ENCODE measurements at regions not wholly inside any gene's neighbourhood (a gene's known extent, or its start where the extent isn't known, plus 50 kb on each side); places are given as distances from the start of the nearest gene placed in this dataset.

DNA sequence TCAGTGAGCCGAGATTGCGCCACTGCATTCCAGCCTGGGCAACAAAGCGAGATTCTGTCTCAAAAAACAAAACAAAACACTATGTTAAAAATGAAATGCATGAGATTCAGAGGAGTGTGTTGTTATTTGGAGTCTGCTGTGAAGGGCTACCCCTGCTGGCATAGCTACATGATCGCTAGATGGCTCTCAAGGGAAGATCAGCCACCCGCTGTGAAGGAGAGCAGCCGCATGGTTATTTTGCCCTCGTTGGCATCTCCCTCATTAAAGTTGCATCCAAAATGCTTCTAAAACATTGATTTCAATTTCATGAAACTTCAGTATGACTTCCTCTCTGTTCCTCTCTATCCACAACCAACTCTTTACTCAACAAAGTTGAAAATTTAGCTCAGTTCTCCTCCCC is 54.8 kb upstream of the NDUFV2 start:
- no peak overlapping the region for H3K27ac ChIP-seq (ENCODE audit: low read length)
- H3K4me2 ChIP-seq (ENCODE audit: low read length): no peak overlapping the region
- H2AFZ ChIP-seq (ENCODE audit: low read length): no peak overlapping the region
- no peaks in the 10 kb centered on the region for H3K36me3 ChIP-seq (ENCODE audit: low read depth, low read length)
- no peaks in the 10 kb centered on the region for H3K27me3 ChIP-seq (ENCODE audit: low read length)
- no peak for ATAC-seq
- CTCF ChIA-PET: no interaction called here
- no peaks in the 10 kb centered on the region for H3F3A ChIP-seq (ENCODE audit: low read length, unreplicated experiment)
- intact Hi-C loops (cut with micrococcal nuclease): no loop called here
- no TSS peak for BruUV-seq (replicated peaks)
- H4K20me1 ChIP-seq (ENCODE audit: low read length): no peaks in the 10 kb centered on the region
- H3K79me2 ChIP-seq (ENCODE audit: low read length): no peaks in the 10 kb centered on the region
- no peak overlapping the region for H3K4me3 ChIP-seq (ENCODE audit: low read length)
- no peak for TF ChIP-seq EZH2 (IDR thresholded peaks at IDR 0.05; ENCODE audit: low read length, unreplicated experiment)
- no peak for TF ChIP-seq EZH2phosphoT487 (IDR thresholded peaks at IDR 0.05; ENCODE audit: borderline replicate concordance, low read length)
- TF ChIP-seq, protein P1, sequence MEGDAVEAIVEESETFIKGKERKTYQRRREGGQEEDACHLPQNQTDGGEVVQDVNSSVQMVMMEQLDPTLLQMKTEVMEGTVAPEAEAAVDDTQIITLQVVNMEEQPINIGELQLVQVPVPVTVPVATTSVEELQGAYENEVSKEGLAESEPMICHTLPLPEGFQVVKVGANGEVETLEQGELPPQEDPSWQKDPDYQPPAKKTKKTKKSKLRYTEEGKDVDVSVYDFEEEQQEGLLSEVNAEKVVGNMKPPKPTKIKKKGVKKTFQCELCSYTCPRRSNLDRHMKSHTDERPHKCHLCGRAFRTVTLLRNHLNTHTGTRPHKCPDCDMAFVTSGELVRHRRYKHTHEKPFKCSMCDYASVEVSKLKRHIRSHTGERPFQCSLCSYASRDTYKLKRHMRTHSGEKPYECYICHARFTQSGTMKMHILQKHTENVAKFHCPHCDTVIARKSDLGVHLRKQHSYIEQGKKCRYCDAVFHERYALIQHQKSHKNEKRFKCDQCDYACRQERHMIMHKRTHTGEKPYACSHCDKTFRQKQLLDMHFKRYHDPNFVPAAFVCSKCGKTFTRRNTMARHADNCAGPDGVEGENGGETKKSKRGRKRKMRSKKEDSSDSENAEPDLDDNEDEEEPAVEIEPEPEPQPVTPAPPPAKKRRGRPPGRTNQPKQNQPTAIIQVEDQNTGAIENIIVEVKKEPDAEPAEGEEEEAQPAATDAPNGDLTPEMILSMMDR (conservative IDR thresholded peaks at IDR 0.05; ENCODE audit: low read depth, low read length): no peak
- POLR2A ChIA-PET (ENCODE audit: unreplicated experiment): no interaction called here
- H3K9ac ChIP-seq (ENCODE audit: low read length): no peak overlapping the region
- H3K9me2 ChIP-seq (replicated peaks; ENCODE audit: low read length): no peaks in the 10 kb centered on the region
- H3K9me3 ChIP-seq (ENCODE audit: low read length): no peaks in the 10 kb centered on the region
- DNase-seq: no peak
- no peaks in the 10 kb centered on the region for H3K4me1 ChIP-seq (ENCODE audit: insufficient read depth, low read length)

DNA sequence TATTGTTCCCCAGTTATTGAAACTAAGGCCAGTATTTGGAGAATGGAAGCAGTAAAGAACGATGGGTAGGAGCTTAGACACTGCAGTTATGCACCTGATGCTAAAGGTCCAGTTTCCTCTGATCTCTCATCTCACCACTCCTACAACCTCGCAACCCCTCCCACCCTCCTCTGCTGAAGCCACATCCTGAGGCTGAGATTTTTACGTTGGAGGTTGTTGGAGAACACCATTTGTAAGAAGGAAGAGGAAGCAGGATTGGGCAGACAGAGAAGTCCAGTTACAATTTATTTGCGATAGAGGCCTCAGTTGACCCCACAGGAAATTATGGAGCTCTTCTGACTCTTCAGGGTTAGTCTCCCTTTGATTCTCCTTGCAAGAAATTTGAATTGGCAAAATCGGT is 54.3 kb upstream of the NDUFV2 start:
- ATAC-seq: no peak
- Histone ChIP-seq H3K9ac (ENCODE audit: low read length) (no peak overlapping the region), H4K20me1 (ENCODE audit: low read length) (no peaks in the 10 kb centered on the region), H3K9me2 (replicated peaks; ENCODE audit: low read length) (no peaks in the 10 kb centered on the region), H3K4me3 (ENCODE audit: low read length) (no peak overlapping the region), H3K79me2 (ENCODE audit: low read length) (no peaks in the 10 kb centered on the region), H3F3A (ENCODE audit: low read length, unreplicated experiment) (no peaks in the 10 kb centered on the region), H3K9me3 (ENCODE audit: low read length) (no peaks in the 10 kb centered on the region), H3K36me3 (ENCODE audit: low read depth, low read length) (no peaks in the 10 kb centered on the region), H3K27ac (ENCODE audit: low read length) (no peak overlapping the region), H3K4me2 (ENCODE audit: low read length) (no peak overlapping the region), H3K27me3 (ENCODE audit: low read length) (no peaks in the 10 kb centered on the region), H3K4me1 (ENCODE audit: insufficient read depth, low read length) (no peaks in the 10 kb centered on the region), H2AFZ (ENCODE audit: low read length) (no peak overlapping the region)
- TF ChIP-seq EZH2 (IDR thresholded peaks at IDR 0.05; ENCODE audit: low read length, unreplicated experiment) (no peak), EZH2phosphoT487 (IDR thresholded peaks at IDR 0.05; ENCODE audit: borderline replicate concordance, low read length) (no peak)
- TF ChIP-seq, protein P1 (conservative IDR thresholded peaks at IDR 0.05; ENCODE audit: low read depth, low read length): no peak
- ChIA-PET CTCF (no interaction called here), POLR2A (ENCODE audit: unreplicated experiment) (no interaction called here)
- intact Hi-C loops (cut with micrococcal nuclease): no loop called here
- no peak for DNase-seq
- no TSS peak for BruUV-seq (replicated peaks)

DNA sequence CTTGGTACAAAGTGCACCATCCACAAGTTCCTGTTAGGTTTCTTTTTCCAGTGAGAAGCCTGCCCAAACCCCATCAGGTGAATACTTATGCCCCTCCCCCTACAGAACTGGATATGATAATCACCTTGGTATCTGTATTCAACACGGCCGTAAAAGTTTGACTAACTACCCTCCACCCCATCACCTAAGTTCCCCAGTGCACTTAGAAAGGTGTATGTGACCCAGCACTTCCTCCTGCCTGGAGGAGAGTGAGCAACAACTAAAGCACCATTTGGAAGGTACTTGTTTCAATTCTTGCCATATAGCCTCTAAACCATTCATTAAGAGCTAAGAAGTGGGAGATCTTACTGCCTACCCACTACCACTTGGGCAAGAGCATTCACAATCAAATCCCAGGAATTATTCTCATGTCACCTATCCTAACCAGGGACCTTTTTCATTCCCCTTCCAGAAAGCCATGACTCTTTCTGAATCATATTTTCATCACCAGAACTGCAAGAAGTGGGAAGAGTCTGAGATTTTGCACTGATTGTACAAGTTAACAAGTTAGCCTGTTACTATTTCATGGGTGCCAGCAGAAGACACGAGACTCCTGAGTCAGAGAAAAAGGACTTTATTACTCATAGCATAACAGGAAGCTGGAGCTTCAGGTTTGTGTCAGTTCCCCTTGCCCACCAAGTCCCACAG is 53.5 kb upstream of the NDUFV2 start:
- no TSS peak for BruUV-seq (replicated peaks)
- Histone ChIP-seq H2AFZ (ENCODE audit: low read length) (no peak overlapping the region), H3F3A (ENCODE audit: low read length, unreplicated experiment) (no peaks in the 10 kb centered on the region), H3K9me2 (replicated peaks; ENCODE audit: low read length) (no peaks in the 10 kb centered on the region), H3K9me3 (ENCODE audit: low read length) (no peaks in the 10 kb centered on the region), H3K4me3 (ENCODE audit: low read length) (no peak overlapping the region), H3K9ac (ENCODE audit: low read length) (no peak overlapping the region), H3K27ac (ENCODE audit: low read length) (no peak overlapping the region), H3K36me3 (ENCODE audit: low read depth, low read length) (no peaks in the 10 kb centered on the region), H3K4me2 (ENCODE audit: low read length) (no peak overlapping the region), H3K79me2 (ENCODE audit: low read length) (no peaks in the 10 kb centered on the region), H3K4me1 (ENCODE audit: insufficient read depth, low read length) (no peaks in the 10 kb centered on the region), H3K27me3 (ENCODE audit: low read length) (no peaks in the 10 kb centered on the region), H4K20me1 (ENCODE audit: low read length) (no peaks in the 10 kb centered on the region)
- DNase-seq (peak; percentile 25), ATAC-seq (peak; percentile 35; the same call in 1 of the 2 replicates)
- ChIA-PET POLR2A (ENCODE audit: unreplicated experiment) (no interaction called here), CTCF (no interaction called here)
- intact Hi-C loops (cut with micrococcal nuclease): no loop called here
- TF ChIP-seq, protein P1 (conservative IDR thresholded peaks at IDR 0.05; ENCODE audit: low read depth, low read length): no peak
- no peak for TF ChIP-seq EZH2phosphoT487 (IDR thresholded peaks at IDR 0.05; ENCODE audit: borderline replicate concordance, low read length)
- TF ChIP-seq EZH2 (IDR thresholded peaks at IDR 0.05; ENCODE audit: low read length, unreplicated experiment): no peak

Measured in PC-3 (cell line).